C4-2B (cell line): ENCODE measurements at regions not wholly inside any gene's neighbourhood (a gene's known extent, or its start where the extent isn't known, plus 50 kb on each side); places are given as distances from the start of the nearest gene placed in this dataset.

ENCODE experiments used
- H3K27ac ChIP-seq: fragments of 450-650 bp; 2 replicates; pipeline ENCODE4 v1.5.1; 2017
- CTCF ChIP-seq: fragments of 450-650 bp; conservative IDR thresholded peaks from 2 replicates; pipeline ENCODE4 v1.5.1; 2017; ENCODE audit warnings: mild to moderate bottlenecking
- ZFX ChIP-seq: fragments of 450-650 bp; IDR thresholded peaks from 2 replicates; pipeline ENCODE4 v1.6.1; 2017

- no peak overlapping the region for H3K27ac ChIP-seq
- TF ChIP-seq ZFX (no peak), CTCF (no peak)
Measured at GRCh38 chr4:20302336-20302735, 50.6 kb downstream of the SLIT2 start.

DNA sequence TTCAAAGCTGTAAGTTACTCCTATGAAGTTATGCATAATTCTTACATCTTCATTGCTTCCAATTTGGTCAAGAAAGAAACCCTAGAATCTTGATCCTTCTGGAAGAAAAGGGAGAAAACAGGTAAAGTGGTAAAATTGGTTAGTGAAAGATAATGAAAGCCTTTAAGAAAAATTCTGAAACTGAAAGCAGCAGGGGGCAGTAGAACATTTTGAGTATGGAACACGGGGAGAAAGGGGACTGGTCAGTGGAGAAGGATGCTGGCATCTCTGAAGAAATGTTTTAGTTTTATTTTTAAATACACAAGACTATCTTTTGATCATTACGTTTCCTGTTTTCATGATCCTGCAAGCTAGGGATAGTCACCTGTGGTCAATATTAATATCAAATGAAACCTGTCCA, 54.3 kb downstream of the SLIT2 start:
- TF ChIP-seq CTCF = peak; percentile 22
- no peak for TF ChIP-seq ZFX
- H3K27ac ChIP-seq = no peak overlapping the region

DNA sequence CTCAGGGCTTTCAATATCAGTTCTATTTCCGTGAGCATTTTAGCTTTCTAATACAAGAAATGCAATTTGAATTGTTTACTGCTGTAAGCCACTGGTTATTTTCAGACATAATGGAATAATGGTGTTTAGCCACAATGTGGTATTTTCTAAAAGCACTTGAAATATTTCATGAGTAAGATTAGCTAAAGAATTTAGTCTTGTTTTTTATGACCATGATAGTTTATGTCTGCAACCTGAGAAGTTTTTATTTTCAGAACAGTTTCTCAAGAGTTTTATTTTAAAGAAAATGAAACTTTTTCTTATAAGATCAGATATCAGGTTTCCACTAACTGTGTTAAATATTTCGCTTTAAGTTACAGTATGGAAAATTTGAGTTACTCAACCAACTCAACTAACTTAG, 60.2 kb downstream of the SLIT2 start:
- no peak for TF ChIP-seq ZFX
- TF ChIP-seq CTCF = no peak
- no peak overlapping the region for H3K27ac ChIP-seq

DNA sequence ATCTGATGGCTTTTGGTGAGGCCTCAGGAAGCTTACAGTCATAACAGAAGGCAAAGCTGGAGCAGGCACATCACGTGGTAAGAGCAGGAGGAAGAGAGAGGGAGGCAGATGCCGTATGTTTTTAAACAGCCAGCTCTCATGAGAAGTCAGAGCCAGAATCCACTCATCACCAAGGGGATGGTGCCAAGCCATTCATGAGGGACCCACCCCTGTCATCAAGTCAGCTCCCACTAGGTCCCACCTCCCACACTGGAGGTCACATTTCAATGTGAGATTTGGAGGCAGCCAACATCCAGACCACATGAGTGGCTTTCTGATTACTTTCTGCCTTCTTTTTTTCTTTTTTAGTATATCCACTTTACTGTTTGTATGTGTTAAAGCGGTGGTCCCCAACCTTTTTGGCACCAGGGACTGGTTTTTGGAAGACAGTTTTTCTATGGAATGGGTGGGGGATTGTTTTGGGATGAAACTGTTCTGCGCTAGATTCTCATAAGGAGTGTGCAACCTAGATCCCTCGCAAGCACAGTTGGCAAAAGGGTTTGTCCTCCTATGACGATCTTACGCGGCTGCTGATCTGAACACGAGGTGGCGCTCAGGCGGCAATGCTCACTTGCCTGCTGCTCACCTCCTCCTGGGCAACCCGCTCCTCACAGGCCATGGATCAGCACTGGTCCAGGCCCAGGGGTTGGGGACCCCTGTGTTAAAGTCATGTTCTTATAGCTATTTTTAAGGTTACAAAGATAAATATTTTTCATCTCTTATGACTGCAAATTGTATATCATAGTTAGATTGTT, 61.7 kb downstream of the SLIT2 start:
- H3K27ac ChIP-seq = no peak overlapping the region
- TF ChIP-seq CTCF (peak; percentile 76), ZFX (no peak)

- H3K27ac ChIP-seq = no peak overlapping the region
- no peak for TF ChIP-seq ZFX
Measured at GRCh38 chr4:20317424-20317985, 65.8 kb downstream of the SLIT2 start.

- no peak for TF ChIP-seq CTCF
- no peak for TF ChIP-seq ZFX
- H3K27ac ChIP-seq = no peak overlapping the region
Measured at GRCh38 chr4:20318001-20318908, 66.5 kb downstream of the SLIT2 start.

GRCh38 chr4:20318909-20319277, 67.2 kb downstream of the SLIT2 start:
- TF ChIP-seq ZFX = no peak
- no peak for TF ChIP-seq CTCF
- no peak overlapping the region for H3K27ac ChIP-seq
